ENCODE measurements at regions not wholly inside any gene's neighbourhood (a gene's known extent, or its start where the extent isn't known, plus 50 kb on each side); places are given as distances from the start of the nearest gene placed in this dataset.

DNA sequence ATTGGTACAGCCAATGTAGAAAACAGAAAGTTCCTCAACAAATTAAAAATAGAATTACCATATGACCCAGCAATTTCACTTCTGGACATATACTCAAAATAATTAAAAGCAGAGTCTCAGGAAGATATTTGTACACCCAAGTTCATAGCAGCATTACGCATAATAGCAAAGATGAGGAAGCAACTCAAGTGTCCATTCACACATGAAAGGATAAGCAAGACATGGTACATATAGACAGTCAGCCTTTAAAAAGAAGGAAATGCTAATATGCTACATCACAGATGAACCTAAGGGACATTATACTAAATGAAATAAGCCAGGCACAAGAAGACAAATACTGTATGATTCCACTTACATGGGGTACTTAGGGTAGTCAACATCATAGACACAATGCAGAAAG lies 76.7 kb downstream of the ANXA2R start:
- TF ChIP-seq RAD21 (CRISPR knock-in tag; conservative IDR thresholded peaks at IDR 0.05 in 1 of 2, IDR thresholded peaks at IDR 0.05 in 1 of 2): no peak
- TF ChIP-seq U2AF1 (optimal IDR thresholded peaks at IDR 0.05; ENCODE audit: low read depth, low read length): no peak
- no peak for TF ChIP-seq ZNF274 (IDR thresholded peaks at IDR 0.05; ENCODE audit: borderline replicate concordance, low read depth, low read length)
- no peak for TF ChIP-seq SRF (CRISPR knock-in tag; IDR thresholded peaks at IDR 0.05)
- no peak for TF ChIP-seq RFX5 (IDR thresholded peaks at IDR 0.05; ENCODE audit: low read depth, low read length)
- no peak for TF ChIP-seq BRCA1 (IDR thresholded peaks at IDR 0.05)
- no peak for TF ChIP-seq BRCA1 (CRISPR knock-in tag; IDR thresholded peaks at IDR 0.05)
- TF ChIP-seq, protein P1, sequence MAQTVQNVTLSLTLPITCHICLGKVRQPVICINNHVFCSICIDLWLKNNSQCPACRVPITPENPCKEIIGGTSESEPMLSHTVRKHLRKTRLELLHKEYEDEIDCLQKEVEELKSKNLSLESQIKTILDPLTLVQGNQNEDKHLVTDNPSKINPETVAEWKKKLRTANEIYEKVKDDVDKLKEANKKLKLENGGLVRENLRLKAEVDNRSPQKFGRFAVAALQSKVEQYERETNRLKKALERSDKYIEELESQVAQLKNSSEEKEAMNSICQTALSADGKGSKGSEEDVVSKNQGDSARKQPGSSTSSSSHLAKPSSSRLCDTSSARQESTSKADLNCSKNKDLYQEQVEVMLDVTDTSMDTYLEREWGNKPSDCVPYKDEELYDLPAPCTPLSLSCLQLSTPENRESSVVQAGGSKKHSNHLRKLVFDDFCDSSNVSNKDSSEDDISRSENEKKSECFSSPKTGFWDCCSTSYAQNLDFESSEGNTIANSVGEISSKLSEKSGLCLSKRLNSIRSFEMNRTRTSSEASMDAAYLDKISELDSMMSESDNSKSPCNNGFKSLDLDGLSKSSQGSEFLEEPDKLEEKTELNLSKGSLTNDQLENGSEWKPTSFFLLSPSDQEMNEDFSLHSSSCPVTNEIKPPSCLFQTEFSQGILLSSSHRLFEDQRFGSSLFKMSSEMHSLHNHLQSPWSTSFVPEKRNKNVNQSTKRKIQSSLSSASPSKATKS (CRISPR knock-in tag; IDR thresholded peaks at IDR 0.05): no peak
- TF ChIP-seq, protein P2, sequence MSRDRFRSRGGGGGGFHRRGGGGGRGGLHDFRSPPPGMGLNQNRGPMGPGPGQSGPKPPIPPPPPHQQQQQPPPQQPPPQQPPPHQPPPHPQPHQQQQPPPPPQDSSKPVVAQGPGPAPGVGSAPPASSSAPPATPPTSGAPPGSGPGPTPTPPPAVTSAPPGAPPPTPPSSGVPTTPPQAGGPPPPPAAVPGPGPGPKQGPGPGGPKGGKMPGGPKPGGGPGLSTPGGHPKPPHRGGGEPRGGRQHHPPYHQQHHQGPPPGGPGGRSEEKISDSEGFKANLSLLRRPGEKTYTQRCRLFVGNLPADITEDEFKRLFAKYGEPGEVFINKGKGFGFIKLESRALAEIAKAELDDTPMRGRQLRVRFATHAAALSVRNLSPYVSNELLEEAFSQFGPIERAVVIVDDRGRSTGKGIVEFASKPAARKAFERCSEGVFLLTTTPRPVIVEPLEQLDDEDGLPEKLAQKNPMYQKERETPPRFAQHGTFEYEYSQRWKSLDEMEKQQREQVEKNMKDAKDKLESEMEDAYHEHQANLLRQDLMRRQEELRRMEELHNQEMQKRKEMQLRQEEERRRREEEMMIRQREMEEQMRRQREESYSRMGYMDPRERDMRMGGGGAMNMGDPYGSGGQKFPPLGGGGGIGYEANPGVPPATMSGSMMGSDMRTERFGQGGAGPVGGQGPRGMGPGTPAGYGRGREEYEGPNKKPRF (IDR thresholded peaks at IDR 0.05; ENCODE audit: low read depth, low read length): no peak
- TF ChIP-seq, protein P3, sequence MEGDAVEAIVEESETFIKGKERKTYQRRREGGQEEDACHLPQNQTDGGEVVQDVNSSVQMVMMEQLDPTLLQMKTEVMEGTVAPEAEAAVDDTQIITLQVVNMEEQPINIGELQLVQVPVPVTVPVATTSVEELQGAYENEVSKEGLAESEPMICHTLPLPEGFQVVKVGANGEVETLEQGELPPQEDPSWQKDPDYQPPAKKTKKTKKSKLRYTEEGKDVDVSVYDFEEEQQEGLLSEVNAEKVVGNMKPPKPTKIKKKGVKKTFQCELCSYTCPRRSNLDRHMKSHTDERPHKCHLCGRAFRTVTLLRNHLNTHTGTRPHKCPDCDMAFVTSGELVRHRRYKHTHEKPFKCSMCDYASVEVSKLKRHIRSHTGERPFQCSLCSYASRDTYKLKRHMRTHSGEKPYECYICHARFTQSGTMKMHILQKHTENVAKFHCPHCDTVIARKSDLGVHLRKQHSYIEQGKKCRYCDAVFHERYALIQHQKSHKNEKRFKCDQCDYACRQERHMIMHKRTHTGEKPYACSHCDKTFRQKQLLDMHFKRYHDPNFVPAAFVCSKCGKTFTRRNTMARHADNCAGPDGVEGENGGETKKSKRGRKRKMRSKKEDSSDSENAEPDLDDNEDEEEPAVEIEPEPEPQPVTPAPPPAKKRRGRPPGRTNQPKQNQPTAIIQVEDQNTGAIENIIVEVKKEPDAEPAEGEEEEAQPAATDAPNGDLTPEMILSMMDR (IDR thresholded peaks at IDR 0.05 in 2 of 3, conservative IDR thresholded peaks at IDR 0.05 in 1 of 3; ENCODE audit: insufficient read depth in 2 of 3, low read depth in 1 of 3, low read length in 3 of 3): no peak
- no peak for TF ChIP-seq HNRNPLL (IDR thresholded peaks at IDR 0.05; ENCODE audit: low read depth, low read length, poor library complexity, severe bottlenecking)

Data from K562 (cell line).